Ovary (tissue), 3 donors: ENCODE measurements at regions not wholly inside any gene's neighbourhood (a gene's known extent, or its start where the extent isn't known, plus 50 kb on each side); places are given as distances from the start of the nearest gene placed in this dataset.

Source experiments
- EP300 ChIP-seq: sonication (generic); formaldehyde crosslinking; IDR thresholded peaks from one replicate; pipeline ENCODE4 v1.6.1; 2017; ENCODE audit warnings: antibody characterized with exemption
- POLR2A ChIP-seq: fragments of 450-650 bp; IDR thresholded peaks from one replicate; pipeline ENCODE4 v1.6.1; 2017; ENCODE audit warnings: antibody characterized with exemption, mild to moderate bottlenecking, moderate library complexity
- TF ChIP-seq, protein P1 (sequence below), 3 donors: fragments of 450-650 bp in 2 of 3; fragments of 200-600 bp in 1 of 3; IDR thresholded peaks; one replicate each; pipeline versions ENCODE4 v1.5.1 to v1.8.0; 2016 to 2022; ENCODE audit warnings: antibody characterized with exemption in 3 of 3, mild to moderate bottlenecking in 1 of 3
- donor health status: DM: no; HTN: no; CAD: no.

DNA sequence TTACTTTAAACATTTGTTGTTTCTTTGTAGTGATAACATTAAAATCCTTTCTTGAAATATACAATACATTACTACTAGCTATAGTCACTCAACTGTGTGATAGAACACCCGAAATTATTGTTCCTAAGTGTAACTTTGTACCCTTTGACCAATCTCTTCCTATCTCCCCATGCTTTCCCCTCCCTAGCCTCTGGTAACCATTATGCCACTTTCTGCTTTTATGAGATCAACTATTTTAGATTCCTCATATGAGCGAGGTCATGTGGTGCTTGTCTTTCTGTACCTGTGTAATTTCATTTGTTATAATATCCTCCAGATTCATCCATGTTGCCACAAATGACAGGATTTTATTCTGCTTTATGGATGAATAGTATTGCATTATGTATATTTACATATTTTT is 629.0 kb downstream of the USP25 start:
- TF ChIP-seq, protein P1, sequence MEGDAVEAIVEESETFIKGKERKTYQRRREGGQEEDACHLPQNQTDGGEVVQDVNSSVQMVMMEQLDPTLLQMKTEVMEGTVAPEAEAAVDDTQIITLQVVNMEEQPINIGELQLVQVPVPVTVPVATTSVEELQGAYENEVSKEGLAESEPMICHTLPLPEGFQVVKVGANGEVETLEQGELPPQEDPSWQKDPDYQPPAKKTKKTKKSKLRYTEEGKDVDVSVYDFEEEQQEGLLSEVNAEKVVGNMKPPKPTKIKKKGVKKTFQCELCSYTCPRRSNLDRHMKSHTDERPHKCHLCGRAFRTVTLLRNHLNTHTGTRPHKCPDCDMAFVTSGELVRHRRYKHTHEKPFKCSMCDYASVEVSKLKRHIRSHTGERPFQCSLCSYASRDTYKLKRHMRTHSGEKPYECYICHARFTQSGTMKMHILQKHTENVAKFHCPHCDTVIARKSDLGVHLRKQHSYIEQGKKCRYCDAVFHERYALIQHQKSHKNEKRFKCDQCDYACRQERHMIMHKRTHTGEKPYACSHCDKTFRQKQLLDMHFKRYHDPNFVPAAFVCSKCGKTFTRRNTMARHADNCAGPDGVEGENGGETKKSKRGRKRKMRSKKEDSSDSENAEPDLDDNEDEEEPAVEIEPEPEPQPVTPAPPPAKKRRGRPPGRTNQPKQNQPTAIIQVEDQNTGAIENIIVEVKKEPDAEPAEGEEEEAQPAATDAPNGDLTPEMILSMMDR (IDR thresholded peaks at IDR 0.05) = no peak
- TF ChIP-seq EP300 (no peak), POLR2A (no peak)
